Fibroblast of skin of back (primary cell): ENCODE measurements at regions not wholly inside any gene's neighbourhood (a gene's known extent, or its start where the extent isn't known, plus 50 kb on each side); places are given as distances from the start of the nearest gene placed in this dataset.
"Not testable (repeated sequence)": the region's sequence is repeated elsewhere in the genome, so short reads cannot be mapped to it uniquely, and the experiment has no call there.

Source experiments
- DNase-seq: peaks from one replicate; pipeline ENCODE4 v3.0.0-alpha.2; 2013

- DNase-seq, result no peak
Observed at GRCh38 chr6:71730284-71730683, 156.1 kb upstream of the RIMS1 start.

- peak; percentile 79 for DNase-seq
Observed at GRCh38 chr6:71733970-71734899, 152.1 kb upstream of the RIMS1 start.

- DNase-seq, result peak; percentile 17
Observed at GRCh38 chr6:71737953-71738352, 148.4 kb upstream of the RIMS1 start.

- DNase-seq, result no peak
Observed at GRCh38 chr6:71745525-71745924, 140.8 kb upstream of the RIMS1 start.

- no peak for DNase-seq
Observed at GRCh38 chr6:71766146-71766760, 120.1 kb upstream of the RIMS1 start.

- DNase-seq, result no peak
Observed at GRCh38 chr6:71766796-71767195, 119.6 kb upstream of the RIMS1 start.

- DNase-seq, result no peak
Observed at GRCh38 chr6:71768356-71768755, 118.0 kb upstream of the RIMS1 start.

GRCh38 chr6:71808865-71809264 is 77.5 kb upstream of the RIMS1 start:
- DNase-seq, result no peak

GRCh38 chr6:71810880-71811279 is 75.5 kb upstream of the RIMS1 start:
- no peak for DNase-seq

- no peak for DNase-seq
Observed at GRCh38 chr6:71822625-71823024, 63.7 kb upstream of the RIMS1 start.

- DNase-seq, result not testable (repeated sequence)
Observed at GRCh38 chr6:71832110-71832764, 54.1 kb upstream of the RIMS1 start.
